ENCODE measurements at regions not wholly inside any gene's neighbourhood (a gene's known extent, or its start where the extent isn't known, plus 50 kb on each side); places are given as distances from the start of the nearest gene placed in this dataset.

GRCh38 chr2:118296663-118297062 is 208.4 kb downstream of the INSIG2 start:
- no peak for DNase-seq (ENCODE audit: low read depth in 2 of 3, low spot score in 1 of 3)

- no peak for DNase-seq (ENCODE audit: low read depth in 2 of 3, low spot score in 1 of 3)
These were observed 207.5 kb downstream of the INSIG2 start for GRCh38 chr2:118295592-118296390.

GRCh38 chr2:118294063-118294462 is 205.8 kb downstream of the INSIG2 start:
- no peak for DNase-seq (ENCODE audit: low read depth in 2 of 3, low spot score in 1 of 3)

DNA sequence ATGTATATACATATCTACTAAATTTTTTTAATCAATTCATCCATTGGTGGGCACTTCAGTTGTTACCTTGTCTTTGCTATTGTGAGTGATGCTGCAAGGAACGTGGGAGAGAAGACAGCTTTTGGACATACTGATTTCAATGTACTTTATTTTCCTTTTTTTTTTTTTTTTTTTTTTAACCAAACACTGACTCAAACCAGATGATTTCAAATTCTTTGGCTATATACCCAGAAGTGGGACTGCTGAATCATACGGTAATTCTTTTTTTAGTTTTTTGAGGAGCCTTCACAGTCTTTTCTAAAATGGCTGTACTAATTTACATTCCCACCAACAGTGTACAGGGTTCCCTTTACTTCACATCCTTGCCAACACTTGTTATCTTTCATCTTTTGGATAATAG is 204.7 kb downstream of the INSIG2 start:
- DNase-seq (ENCODE audit: low read depth in 2 of 3, low spot score in 1 of 3), result no peak

DNA sequence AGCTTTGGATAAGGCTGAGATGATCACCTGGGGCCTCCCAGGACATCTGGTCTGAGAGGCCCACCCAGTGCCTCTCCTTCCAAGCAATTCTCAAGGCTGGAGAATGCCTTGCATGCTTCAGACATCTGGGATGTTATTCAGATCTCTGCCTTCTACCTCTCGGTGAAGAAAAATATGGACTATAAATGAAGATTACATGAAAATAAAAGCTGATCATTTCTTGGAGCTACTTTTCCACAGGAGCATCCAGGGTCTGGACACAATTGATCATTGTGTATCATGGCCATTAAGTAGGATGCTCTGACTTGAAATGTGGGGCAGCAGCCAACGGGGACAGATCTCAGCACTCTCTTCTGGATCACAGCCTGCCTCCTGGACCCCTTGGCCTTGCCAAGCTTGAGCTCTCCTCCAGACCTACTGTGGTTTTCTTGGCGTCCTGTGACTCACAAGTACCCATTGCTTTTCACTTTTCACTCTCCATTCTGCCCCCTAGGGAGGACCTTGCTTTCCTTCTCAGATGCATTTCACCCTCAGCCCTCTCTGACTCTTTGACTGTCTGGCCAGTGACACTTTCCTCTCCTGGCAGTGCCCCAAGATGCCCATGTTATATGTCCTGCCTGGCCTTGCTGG is 203.1 kb downstream of the INSIG2 start:
- DNase-seq (ENCODE audit: low read depth in 2 of 3, low spot score in 1 of 3), result no peak

DNA sequence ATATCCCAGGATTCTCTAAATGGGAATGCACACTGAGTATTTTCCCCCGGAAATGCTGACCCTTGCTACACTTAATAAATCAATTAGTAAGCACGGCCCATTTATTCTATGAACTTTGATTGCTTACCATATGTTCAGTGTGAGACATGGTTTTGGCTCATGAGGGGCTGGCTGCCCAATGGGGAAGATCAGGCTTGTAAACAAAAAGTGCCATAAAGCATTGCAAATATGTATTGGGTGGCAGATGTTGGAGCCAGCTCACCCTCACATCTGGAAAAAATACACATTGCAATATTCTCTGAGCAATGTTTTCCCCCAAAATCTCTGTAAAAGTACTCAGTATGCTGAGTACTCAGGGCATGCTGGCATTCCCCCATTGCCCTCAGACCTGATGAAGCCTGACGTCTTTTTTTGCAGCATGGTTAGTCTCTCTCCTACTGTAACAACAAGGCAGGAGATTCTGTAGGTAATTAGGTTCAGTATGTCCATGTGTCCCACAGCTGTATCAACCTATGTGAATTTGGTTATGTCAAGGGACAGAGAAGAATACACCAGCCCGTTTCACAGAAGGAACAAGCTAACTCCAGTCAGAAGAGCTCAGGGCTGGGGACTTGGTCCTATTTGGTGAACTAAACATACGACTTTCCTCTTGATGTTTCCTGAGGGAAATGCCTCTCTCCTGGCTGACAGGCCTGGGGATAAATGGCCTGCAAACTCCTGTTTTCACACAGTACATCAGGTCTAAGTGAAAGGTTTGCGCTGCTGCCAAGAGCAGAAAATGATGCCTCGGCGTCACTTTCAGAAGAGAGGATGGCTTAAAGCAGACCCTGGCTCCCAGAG is 202.4 kb downstream of the INSIG2 start:
- no peak for DNase-seq (ENCODE audit: low read depth in 2 of 3, low spot score in 1 of 3)

DNA sequence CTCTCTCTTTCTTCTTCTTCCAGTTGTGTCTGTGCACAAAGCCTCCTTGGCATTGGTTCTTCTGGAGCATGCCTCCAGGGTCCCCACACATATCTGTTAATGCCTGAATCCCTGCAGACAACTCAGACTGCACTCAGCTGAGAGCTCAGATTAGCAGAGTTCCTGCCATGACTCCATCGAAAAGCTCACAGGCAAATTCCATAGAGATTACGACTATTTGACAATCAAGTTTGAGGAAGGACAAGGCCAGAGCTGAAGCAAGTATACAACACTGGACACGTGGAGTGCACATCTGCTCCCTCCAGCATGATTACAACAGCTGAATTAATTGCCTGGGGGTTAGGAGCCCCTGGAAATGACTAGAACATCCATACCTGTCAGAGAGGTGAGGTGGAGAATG is 190.7 kb downstream of the INSIG2 start:
- DNase-seq (ENCODE audit: low read depth in 2 of 3, low spot score in 1 of 3), result no peak

DNA sequence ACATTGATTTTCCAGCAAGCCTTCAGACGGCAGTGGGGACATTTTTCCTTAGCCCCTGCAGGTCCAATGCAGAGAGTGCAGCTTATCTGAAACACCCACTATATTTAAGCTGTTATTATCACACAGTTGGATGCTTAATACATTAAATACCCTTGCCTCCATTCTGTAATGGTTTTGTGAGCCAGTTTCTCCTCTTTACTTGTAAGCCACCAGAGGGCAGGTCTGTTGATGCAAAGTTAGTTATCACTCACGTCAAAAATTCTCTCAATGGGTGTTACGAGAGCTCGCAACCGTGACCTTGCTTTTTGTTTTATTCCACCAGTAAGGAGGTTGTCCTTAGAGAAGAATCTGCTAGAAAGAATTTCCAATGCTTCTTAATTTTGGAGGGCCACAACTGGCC is 189.8 kb downstream of the INSIG2 start:
- no peak for DNase-seq (ENCODE audit: low read depth in 2 of 3, low spot score in 1 of 3)

DNA sequence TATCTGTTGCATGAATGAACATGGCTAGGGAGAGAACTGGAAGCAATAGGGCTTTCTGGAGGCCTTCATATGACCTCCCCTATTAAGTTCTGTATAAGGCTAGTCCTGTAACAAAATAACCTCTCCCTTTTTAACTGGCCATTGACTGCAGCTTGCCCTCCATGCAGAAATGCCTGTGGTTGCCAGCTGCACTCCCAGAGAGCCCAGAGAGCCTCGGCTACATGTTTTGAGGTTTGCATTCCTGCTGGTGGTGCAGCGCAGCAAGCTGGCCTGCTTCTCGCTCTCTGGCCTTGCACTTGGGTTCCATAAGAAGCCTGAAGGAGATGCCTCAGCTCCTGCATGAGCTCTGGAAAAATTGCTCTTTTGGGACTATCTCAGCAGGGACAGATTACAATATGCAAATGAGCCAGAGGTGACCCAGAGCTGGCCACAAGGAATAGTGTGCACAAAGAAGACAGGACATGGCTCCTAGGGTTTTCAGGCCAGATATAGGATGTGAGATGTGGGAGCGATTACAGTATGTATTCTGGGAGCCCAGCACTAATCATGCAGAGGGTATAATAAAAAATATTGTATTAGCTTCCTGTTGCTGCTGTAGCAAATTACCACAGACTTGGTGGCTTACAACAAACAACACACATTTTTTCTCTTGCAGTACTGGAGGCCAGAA is 186.7 kb downstream of the INSIG2 start:
- DNase-seq (ENCODE audit: low read depth in 2 of 3, low spot score in 1 of 3), result no peak

GRCh38 chr2:118272391-118272790 is 184.1 kb downstream of the INSIG2 start:
- DNase-seq (ENCODE audit: low read depth in 2 of 3, low spot score in 1 of 3), result no peak

GRCh38 chr2:118269408-118270051 is 181.3 kb downstream of the INSIG2 start:
- DNase-seq (ENCODE audit: low read depth in 2 of 3, low spot score in 1 of 3), result no peak

DNA sequence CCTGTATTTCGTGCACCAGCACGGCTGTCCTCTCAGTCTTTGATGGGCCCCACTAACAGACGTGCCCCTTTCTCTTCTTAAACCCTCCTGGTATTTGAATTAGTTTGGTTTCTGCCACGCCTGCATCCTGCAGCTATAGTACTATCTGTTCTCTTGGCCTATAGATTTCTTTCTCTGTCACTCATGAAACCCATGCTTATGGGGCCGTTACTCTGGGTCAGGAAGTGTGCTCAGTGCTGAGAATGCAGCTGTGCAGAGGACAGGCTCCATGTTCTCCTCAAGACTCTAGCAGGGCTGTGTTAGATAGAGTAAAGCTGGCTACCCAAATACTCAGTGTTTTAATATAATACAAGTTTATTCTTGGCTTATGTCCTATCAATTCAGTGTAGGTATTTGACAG is 180.0 kb downstream of the INSIG2 start:
- no peak for DNase-seq (ENCODE audit: low read depth in 2 of 3, low spot score in 1 of 3)

DNA sequence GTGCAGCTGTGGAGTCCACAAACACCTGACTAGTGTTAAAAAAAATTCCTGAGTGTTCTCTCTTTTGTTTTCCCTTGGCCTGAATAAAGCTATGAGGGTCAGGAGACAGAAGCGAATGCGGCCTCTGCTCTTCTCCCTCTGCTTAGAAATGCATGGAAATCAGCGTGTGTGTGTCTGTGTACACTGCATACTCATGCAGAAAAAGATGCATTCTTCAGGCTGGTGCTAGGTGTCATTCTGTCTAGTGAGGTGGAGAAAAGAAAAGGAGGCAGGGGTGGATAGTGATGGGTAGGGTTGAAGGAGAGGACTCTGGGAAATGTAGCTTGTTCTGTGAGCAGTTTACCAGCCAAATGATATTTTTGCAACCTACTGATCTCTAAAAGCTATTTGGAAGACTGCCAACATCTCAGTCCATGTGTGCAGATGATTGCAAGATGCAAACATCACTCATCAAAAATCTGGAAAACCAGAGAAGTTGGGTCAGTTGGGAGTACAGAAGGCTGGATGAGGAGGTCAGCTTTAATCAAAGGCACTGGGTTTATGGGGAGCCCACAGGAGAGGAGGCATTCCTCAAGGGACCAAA is 177.7 kb downstream of the INSIG2 start:
- DNase-seq (ENCODE audit: low read depth in 2 of 3, low spot score in 1 of 3), result no peak

GRCh38 chr2:118264232-118264990 is 176.1 kb downstream of the INSIG2 start:
- no peak for DNase-seq (ENCODE audit: low read depth in 2 of 3, low spot score in 1 of 3)

GRCh38 chr2:118257696-118258095 is 169.4 kb downstream of the INSIG2 start:
- DNase-seq (ENCODE audit: low read depth in 2 of 3, low spot score in 1 of 3), result no peak

DNA sequence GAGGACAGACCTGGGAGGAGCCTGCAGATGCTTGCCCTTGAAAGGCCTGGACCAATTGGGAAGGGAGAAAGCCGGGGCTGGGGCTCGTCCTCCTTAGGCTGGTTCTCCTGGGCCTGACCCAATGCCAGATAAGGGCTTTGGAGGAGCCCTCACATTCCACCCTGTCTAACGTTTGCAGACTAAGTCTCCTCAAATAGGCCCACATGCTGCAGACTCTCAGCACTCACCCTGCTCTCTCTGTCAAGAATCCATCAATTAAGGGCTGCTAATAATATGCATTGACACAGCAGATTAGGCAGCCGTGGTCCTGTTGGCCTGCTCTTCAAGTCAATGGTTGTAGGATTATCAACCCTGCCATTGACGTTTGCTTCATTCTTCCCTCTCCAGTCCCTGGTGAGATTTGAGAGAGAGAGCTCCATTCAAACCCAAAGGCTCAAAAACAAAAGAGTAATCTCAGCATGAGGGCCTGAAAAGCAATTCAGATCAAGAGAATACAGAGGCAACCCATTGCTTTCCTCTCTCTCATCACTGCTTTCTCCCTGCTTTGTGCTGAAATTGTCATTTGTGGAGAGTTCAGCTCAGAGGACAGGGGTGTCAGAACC is 167.6 kb downstream of the INSIG2 start:
- no peak for DNase-seq (ENCODE audit: low read depth in 2 of 3, low spot score in 1 of 3)

DNA sequence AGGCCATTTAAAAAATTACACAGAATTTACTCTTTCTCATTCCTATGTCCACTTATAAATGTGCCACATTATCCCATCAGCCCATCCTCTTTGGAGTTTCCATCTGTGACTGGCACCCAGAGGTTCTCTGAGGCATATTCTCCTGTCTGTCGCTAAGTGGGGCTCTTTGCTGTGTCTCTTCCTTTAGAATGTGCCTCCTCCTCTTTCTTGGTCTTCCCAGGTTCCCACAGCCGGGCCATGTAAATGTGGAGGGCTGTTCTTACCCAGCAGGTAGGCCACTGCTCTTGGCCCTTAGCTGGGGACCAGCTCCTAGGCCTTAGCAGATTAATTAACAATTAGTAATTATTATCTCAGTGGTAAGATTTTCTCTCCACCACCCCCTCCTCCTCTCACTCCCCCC is 167.0 kb downstream of the INSIG2 start:
- no peak for DNase-seq (ENCODE audit: low read depth in 2 of 3, low spot score in 1 of 3)

- DNase-seq (ENCODE audit: low read depth in 2 of 3, low spot score in 1 of 3), result no peak
These were observed 165.8 kb downstream of the INSIG2 start for GRCh38 chr2:118254116-118254515.

DNA sequence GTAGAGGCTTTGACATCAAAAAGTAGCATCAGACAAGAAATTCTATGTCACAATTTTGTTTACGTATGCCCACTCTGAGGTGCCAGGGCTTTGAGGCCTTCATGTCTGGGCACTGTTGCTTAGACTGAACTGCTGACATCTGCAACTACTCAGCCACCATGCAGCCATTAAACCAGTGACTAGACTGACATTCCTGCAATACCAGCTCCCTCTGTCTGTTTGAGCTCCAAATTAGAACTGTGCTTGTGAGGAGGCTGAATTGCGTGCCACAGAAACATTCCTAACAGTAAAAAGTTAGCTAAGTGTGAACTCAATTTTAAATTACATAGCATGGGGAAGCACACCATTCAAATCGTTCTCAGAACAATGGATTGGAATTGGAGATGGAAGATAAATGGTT is 163.2 kb downstream of the INSIG2 start:
- no peak for DNase-seq (ENCODE audit: low read depth in 2 of 3, low spot score in 1 of 3)
